ENCODE measurements at regions not wholly inside any gene's neighbourhood (a gene's known extent, or its start where the extent isn't known, plus 50 kb on each side); places are given as distances from the start of the nearest gene placed in this dataset.

- no peak for TF ChIP-seq ZNF274 (IDR thresholded peaks at IDR 0.05; ENCODE audit: low read depth, low read length)
- no peak for TF ChIP-seq SUZ12 (IDR thresholded peaks at IDR 0.05; ENCODE audit: extremely low read depth, insufficient read depth, insufficient read length)
- no peak for TF ChIP-seq YY1 (IDR thresholded peaks at IDR 0.05; ENCODE audit: insufficient read depth, insufficient read length)
These were observed 136.0 kb upstream of the AHI1 start for GRCh38 chr6:135633573-135633972.
